NOMO-1 treated with dmso at 0.1 percent for 144 hours (cell line): ENCODE measurements at regions not wholly inside any gene's neighbourhood (a gene's known extent, or its start where the extent isn't known, plus 50 kb on each side); places are given as distances from the start of the nearest gene placed in this dataset.
"Not testable (repeated sequence)": the region's sequence is repeated elsewhere in the genome, so short reads cannot be mapped to it uniquely, and the experiment has no call there.

Experiments
- DNase-seq: peaks from one replicate; lab custom pipeline; 2025; ENCODE audit not compliant: unreplicated experiment; lab: John Stamatoyannopoulos, UW

DNA sequence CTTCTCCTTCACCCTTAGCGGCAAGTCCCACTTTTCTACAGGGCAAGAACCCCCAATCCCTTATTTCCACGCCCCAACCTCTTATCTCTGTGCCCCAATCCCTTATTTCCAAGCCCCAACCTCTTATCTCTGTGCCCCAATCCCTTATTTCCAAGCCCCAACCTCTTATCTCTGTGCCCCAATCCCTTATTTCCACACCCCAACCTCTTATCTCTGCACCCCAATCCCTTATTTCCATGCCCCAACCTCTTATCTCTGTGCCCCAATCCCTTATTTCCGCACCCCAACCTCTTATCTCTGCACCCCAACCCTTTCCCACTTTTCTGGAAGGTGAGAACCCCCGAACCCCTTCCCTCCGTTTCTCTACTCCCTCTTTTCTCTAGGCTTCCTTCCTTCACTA, 116.1 kb upstream of the GJE1 start:
- not testable (repeated sequence) for DNase-seq

DNA sequence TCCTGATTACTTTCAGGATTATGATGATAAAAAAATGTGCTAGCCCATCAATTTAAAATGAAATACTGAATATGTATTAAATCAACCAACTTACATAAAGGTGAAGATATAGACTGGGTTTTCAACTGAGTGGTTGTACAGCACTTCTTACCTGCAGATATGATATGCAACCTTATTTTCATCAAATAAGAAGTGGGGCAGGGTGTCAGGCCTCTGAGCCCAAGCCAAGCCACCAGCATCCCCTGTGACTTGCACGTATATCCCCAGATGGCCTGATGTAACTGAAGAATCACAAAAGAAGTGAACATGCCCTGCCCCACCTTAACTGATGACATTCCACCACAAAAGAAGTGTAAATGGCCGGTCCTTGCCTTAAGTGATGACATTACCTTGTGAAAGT, 117.3 kb upstream of the GJE1 start:
- DNase-seq, result not testable (repeated sequence)

DNA sequence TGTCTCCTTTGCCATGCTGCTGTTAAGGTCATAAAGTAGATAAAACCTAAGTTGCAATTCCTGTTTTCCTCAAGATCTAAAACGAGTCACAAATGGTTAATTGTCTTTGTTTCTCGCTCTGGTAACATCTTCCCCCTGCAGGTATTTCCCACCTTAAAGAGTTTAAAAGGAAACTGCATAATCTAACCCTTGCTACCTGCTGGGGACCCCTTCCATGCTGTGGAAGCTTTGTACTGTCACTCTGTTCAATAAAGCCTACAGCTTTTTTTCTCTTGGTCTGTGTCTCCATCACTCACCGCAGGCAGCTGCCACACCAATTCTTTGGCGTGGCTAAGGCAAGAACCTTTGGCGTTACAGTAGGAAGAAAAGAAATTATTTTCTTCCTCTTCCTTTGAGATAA, 117.7 kb upstream of the GJE1 start:
- DNase-seq, result no peak

DNA sequence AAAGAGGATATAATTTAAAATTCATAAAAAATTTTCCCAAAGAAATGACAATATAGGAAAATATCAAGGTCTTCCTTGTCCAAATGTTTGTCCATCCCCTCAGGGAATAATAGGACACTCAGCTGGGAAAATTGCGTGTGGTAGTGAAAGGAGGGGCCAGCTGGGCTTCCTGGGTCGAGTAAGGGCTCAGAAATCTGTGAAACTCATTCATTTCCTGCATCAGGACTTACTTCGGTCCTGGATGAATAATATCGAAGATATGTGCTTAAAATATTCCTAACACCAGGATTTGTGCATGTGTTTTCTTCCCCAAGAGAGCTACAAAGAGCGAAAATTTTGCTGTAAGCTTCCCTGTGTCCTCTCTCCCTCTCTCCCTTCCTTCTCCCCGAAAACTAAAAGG, 118.2 kb upstream of the GJE1 start:
- DNase-seq, result no peak

- no peak for DNase-seq
Measured at GRCh38 chr6:142013875-142014495, 118.7 kb upstream of the GJE1 start.

DNA sequence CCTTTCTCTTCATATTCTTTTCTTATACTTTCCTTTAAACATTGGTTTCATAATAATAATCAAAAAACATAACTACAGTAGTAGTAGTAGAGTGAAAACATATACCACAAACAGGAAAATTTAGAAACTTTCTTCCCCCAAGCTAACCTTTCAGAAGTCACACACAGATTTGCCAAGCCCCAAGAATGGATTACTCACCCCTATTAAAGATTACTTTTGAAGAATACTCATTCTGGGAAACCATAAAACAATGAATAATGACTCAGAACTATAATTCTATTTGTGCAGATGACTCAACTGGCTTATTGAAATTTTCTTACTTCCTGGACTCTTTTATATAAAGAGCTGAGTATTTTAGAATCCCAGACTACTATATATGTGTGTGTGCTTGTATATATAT, 119.4 kb upstream of the GJE1 start:
- DNase-seq, result no peak

GRCh38 chr6:142011775-142012174, 121.0 kb upstream of the GJE1 start:
- DNase-seq, result no peak

DNA sequence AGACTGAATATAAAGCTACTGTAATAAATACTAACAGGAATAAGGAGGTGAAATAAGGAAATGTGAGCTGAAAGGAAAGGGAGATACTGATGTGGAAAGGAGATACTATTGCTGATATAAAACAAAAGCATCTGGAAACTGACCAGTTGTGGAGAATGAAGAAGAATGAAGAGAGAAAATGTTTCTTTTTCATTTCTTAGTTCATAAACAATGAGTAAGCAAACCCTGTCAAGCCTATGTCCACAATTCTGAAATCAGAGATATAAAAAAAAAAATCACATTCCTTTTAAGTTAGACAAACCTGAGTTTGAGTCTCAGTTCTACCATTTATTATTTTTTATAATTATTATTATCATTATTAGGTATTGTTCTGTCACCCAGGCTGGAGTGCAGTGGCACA, 121.6 kb upstream of the GJE1 start:
- DNase-seq, result no peak

DNA sequence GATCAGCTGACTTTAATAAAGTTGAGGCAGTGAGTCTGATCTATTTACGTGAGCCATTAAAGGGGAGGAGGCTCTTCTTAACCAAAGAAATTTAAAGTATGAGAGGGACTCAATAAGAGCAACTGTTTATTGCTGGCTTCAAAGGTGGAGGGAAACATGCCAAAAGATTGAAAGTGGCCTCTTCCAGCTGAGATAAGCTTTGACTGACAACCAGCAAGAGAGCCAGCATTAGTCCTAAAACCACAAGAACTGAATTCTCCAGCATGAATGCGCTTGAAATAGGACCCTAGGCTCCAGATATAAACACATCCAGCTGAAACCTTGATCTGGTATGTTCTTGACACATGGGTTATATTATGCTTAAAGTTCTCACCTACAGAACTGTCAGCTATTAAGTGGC, 123.1 kb upstream of the GJE1 start:
- no peak for DNase-seq

GRCh38 chr6:142008781-142009180, 123.9 kb upstream of the GJE1 start:
- DNase-seq, result no peak

GRCh38 chr6:142008016-142008735, 124.5 kb upstream of the GJE1 start:
- DNase-seq, result no peak

GRCh38 chr6:142005021-142005420, 127.7 kb upstream of the GJE1 start:
- DNase-seq, result no peak

DNA sequence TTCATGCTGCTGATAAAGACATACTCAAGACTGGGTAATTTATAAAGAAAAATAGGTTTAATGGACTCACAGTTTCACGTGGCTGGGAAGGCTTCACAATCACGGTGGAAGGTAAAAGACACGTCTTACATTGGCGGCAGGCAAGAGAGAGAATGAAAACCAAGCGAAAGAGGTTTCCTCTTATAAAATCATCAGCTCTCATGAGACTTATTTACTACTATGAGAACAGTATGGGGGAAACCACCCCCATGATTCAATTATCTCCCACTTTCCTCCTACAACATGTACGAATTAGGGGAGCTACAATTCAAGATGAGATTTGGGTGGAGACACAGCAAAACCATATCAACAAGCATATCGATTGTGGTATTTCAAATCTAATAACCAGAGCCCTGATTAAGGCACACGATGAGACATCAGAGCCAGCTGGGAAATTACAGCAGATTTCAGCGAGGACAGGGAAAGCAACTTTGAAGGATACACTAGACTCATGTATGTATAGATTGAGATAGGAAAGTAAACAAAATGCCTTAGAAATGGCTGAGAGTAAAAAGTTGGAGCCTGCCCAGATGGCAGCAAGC, 129.8 kb upstream of the GJE1 start:
- DNase-seq, result no peak

DNA sequence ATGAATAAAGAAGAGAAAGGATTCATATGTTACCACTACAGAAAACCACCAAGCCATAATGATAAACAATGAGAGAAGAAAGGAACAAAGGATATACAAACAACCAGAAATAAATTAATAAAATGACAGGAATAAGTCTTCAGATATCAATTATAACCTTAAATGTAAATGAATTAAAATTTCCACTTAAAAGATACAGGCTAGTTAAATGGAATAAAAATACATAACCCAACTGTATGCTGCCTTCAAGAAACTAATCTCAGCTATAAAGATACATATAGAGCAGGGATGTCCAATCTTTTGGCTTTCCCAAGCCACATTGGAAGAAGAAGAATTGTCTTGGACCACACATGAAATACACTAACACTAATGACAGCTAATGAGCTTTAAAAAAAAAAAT, 135.9 kb upstream of the GJE1 start:
- DNase-seq, result no peak

- DNase-seq, result no peak
Measured at GRCh38 chr6:141992109-141992508, 140.6 kb upstream of the GJE1 start.

- no peak for DNase-seq
Measured at GRCh38 chr6:141990840-141991239, 141.9 kb upstream of the GJE1 start.

DNA sequence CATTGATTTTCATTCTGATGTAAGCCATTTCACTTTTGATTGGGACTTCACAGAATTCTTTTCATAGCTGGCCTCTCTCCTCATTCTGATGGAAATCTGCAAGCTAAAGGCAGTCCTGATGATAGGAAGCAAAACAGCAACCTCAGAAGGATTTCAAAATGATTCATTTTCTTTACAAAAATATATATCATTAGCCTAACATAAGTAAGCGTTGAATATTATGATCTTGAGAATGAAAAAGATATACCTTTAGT, 143.1 kb upstream of the GJE1 start:
- no peak for DNase-seq

GRCh38 chr6:141988954-141989705, 143.6 kb upstream of the GJE1 start:
- peak; percentile 1 for DNase-seq

DNA sequence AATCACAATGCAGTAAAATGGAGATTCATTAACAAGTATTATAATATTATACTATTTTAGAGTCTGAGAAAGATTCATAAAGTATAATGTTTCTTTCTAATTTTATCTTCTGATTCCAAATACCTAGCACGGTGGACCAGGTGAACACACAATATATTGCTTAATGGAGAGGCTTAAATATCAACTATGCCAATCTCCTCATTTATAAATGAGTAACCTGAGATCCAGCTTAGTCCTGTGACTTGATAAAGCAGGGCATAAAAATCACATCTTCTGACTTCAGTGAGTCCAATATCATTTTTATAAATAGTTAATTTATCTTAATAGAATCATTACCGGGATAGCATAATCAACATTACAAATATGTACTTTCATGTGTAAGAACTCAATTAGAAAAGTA, 144.4 kb upstream of the GJE1 start:
- DNase-seq, result no peak

- no peak for DNase-seq
Measured at GRCh38 chr6:141986457-141986856, 146.3 kb upstream of the GJE1 start.

DNA sequence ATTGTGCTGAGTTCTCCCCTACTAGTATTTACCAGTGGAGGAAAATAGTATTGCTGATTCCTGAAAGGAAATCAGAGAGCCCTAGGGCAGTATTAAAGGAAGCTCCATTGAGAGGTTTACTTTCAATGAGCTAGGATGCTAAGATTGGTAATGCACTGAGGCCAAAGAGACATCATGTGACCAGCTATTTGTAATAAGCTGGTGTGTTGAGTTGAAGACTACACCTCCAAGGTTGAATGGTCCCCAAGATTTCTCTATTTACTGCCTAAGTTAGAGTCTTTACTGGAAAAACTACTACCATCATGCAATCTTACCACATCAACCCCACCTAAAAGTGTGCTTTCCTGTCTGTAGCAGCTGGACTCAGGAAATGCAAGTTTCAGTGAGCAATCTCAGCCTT, 151.5 kb upstream of the GJE1 start:
- DNase-seq, result no peak

DNA sequence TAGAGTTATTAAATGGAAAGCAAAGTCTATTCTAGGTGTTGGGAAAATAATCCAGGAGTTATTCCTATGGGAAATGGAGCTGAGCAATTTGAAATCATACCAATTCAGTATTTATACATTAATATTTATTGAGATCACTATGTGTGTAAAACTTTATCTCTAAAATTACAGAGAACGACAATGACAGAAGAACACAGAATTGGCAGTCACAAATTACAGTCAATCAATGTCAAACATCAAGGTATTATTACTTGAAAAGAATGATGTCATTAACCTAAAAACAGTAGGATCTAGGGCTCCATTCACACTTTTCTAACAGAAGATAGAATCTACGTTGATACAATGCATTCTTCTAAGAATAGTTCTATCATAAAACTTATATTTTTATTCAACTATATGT, 154.9 kb upstream of the GJE1 start:
- no peak for DNase-seq
